HCT116 (cell line): ENCODE measurements at regions not wholly inside any gene's neighbourhood (a gene's known extent, or its start where the extent isn't known, plus 50 kb on each side); places are given as distances from the start of the nearest gene placed in this dataset.

Experiments used
- ATAC-seq: fragments of 200-7000 bp; cut with Tn5 transposase; 2 replicates; pipeline ENCODE4 v1.9.1; 2020; ENCODE audit warnings: mild to moderate bottlenecking, moderate library complexity
- BruUV-seq: library from RNA; stranded (reverse); fragments of 400-500 nt; replicated peaks from 2 replicates; lab custom pipeline; 2021; lab: Mats Ljungman, UMichigan
- CTCF ChIA-PET: fragments of 300-600 bp; sonication (Branson Sonifier 250); formaldehyde crosslinking; loops from one replicate; lab custom pipeline; 2021; ENCODE audit warnings: antibody characterized with exemption; lab: Charles Lee
- POLR2A ChIA-PET: fragments of 300-600, 350-600 bp; sonication (Branson Sonifier 250); formaldehyde crosslinking; loops from one replicate; lab custom pipeline; 2021; ENCODE audit warnings: antibody characterized with exemption; lab: Charles Lee
- RAD21 ChIA-PET, 2 experiments: fragments of 300-600 bp; sonication (Branson Sonifier 250); formaldehyde crosslinking; loops; one replicate each; lab custom pipeline; 2023; ENCODE audit warnings: low total read pairs in 2 of 2; ENCODE audit not compliant: uncharacterized antibody in 2 of 2, unreplicated experiment in 2 of 2, low non-redundant PET in 1 of 2; lab: Charles Lee
- DNase-seq: peaks from one replicate; pipeline ENCODE4 v3.0.0-alpha.2; 2010; ENCODE audit warnings: low read depth, low spot score
- H2AFZ ChIP-seq: fragments of 200-600 bp; shearing (Covaris generic), sonication (generic); 2 replicates; pipeline ENCODE4 v1.6.1; 2017; ENCODE audit warnings: low read depth, mixed run types, mixed read lengths, antibody characterized with exemption, low read length; ENCODE audit not compliant: poor library complexity, severe bottlenecking
- H3K27ac ChIP-seq: 2 replicates; pipeline ENCODE4 v1.5.1; 2012; ENCODE audit warnings: low read depth, low read length
- H3K27me3 ChIP-seq: fragments of 200-600 bp; sonication (generic); 2 replicates; pipeline ENCODE4 v1.6.1; 2016; ENCODE audit warnings: mixed run types, low read length, mixed read lengths; ENCODE audit not compliant: insufficient read depth
- H3K36me3 ChIP-seq, 2 experiments: fragments of 200-500 bp in 1 of 2; fragments of 200-600 bp in 1 of 2; sonication (Bioruptor generic) in 1 of 2; sonication (generic) in 1 of 2; 2 replicates each; pipeline versions ENCODE4 v1.5.1 to v1.6.1; 2014 to 2016; ENCODE audit warnings: low read length in 2 of 2, inconsistent platforms in 1 of 2, mixed read lengths in 1 of 2, mixed run types in 1 of 2; ENCODE audit not compliant: insufficient read depth in 2 of 2, control insufficient read depth in 1 of 2
- H3K4me1 ChIP-seq, 2 experiments: fragments of 200-600 bp in 1 of 2; sonication (generic) in 1 of 2; 2 replicates each; pipeline versions ENCODE4 v1.5.1 to v1.6.1; 2012 to 2017; ENCODE audit warnings: low read length in 2 of 2, inconsistent platforms in 1 of 2, mild to moderate bottlenecking in 1 of 2, mixed read lengths in 1 of 2, mixed run types in 1 of 2, moderate library complexity in 1 of 2; ENCODE audit not compliant: insufficient read depth in 2 of 2, control insufficient read depth in 1 of 2
- H3K4me2 ChIP-seq: fragments of 200-600 bp; sonication (generic); 2 replicates; pipeline ENCODE4 v1.6.1; 2017; ENCODE audit warnings: mixed run types, low read length, mixed read lengths
- H3K4me3 ChIP-seq, 2 experiments: fragments of 200-600 bp in 1 of 2; sonication (generic) in 1 of 2; replicated peaks in 1 of 2; 2 replicates each; pipeline ENCODE4 v1.5.1; 2011 to 2016; ENCODE audit warnings: low read length in 2 of 2, control low read depth in 1 of 2, low read depth in 1 of 2, mild to moderate bottlenecking in 1 of 2, mixed read lengths in 1 of 2, mixed run types in 1 of 2
- H3K79me2 ChIP-seq: fragments of 200-600 bp; sonication (generic); 2 replicates; pipeline ENCODE4 v1.6.1; 2017; ENCODE audit warnings: mild to moderate bottlenecking, mixed run types, low read length, moderate library complexity, mixed read lengths; ENCODE audit not compliant: insufficient read depth
- H3K9ac ChIP-seq: fragments of 200-600 bp; sonication (generic); 2 replicates; pipeline ENCODE4 v1.6.1; 2016; ENCODE audit warnings: low read length, mixed read lengths
- H3K9me2 ChIP-seq: fragments of 200-600 bp; sonication (generic), shearing (Covaris generic); 2 replicates; pipeline ENCODE4 v1.6.1; 2017; ENCODE audit warnings: mixed run types, mild to moderate bottlenecking, moderate library complexity; ENCODE audit not compliant: insufficient read depth
- H3K9me3 ChIP-seq, 2 experiments: fragments of 200-500 bp in 1 of 2; fragments of 200-600 bp in 1 of 2; sonication (Bioruptor generic) in 1 of 2; sonication (generic) in 1 of 2; 2 replicates each; pipeline ENCODE4 v1.6.1; 2014 to 2017; ENCODE audit warnings: low read length in 2 of 2, mixed read lengths in 2 of 2, inconsistent platforms in 1 of 2, low read depth in 1 of 2, mild to moderate bottlenecking in 1 of 2, mixed run types in 1 of 2, moderate library complexity in 1 of 2; ENCODE audit not compliant: control insufficient read depth in 1 of 2, insufficient read depth in 1 of 2
- H4K20me1 ChIP-seq: fragments of 200-600 bp; sonication (generic), shearing (Covaris generic); 2 replicates; pipeline ENCODE4 v1.6.1; 2017; ENCODE audit warnings: mixed run types, mild to moderate bottlenecking, moderate library complexity; ENCODE audit not compliant: insufficient read depth
- EZH2 ChIP-seq: fragments of 200-600 bp; sonication (generic); IDR thresholded peaks from 2 replicates; pipeline ENCODE4 v1.6.1; 2017; ENCODE audit warnings: antibody characterized with exemption, mixed run types
- REST ChIP-seq: IDR thresholded peaks from 2 replicates; pipeline ENCODE4 v1.6.1; 2012; ENCODE audit warnings: low read depth
- intact Hi-C: fragments of 100-400 bp; cut with micrococcal nuclease; formaldehyde crosslinking; loops from 2 replicates; pipeline ENCODE4 v1.10.0; 2022
- TF ChIP-seq, protein P1 (sequence below): IDR thresholded peaks from 2 replicates; pipeline ENCODE4 v1.6.1; 2012

- CTCF ChIA-PET = interaction anchor here (0.9 kb wide), 1 partner anchor 9 kb away, joined by 4 read pairs; no protein-coding TSS in a partner anchor
Observed at GRCh38 chr16:22635357-22635761, 124.7 kb downstream of the NPIPB5 start.

More at GRCh38 chr16:22635357-22635761, 124.7 kb downstream of the NPIPB5 start:
- Histone ChIP-seq H3K9ac (no peak overlapping the region), H3K4me3 (no peak overlapping the region), H3K9me3 (no peaks in the 10 kb centered on the region), H3K79me2 (no peaks in the 10 kb centered on the region), H3K4me1 (no peaks in the 10 kb centered on the region), H3K4me2 (no peak overlapping the region), H4K20me1 (no peaks in the 10 kb centered on the region), H3K36me3 (no peaks in the 10 kb centered on the region), H3K27me3 (peaks cover 12% of the 10 kb centered on the region), H2AFZ (no peak overlapping the region), H3K27ac (no peak overlapping the region), H3K9me2 (no peaks in the 10 kb centered on the region)
- ChIA-PET RAD21 (no interaction called here), POLR2A (no interaction called here)
- ATAC-seq (no peak), DNase-seq (no peak)
- BruUV-seq = no TSS peak
- intact Hi-C loops = no loop called here
- TF ChIP-seq EZH2 = no peak
- TF ChIP-seq, protein P1, sequence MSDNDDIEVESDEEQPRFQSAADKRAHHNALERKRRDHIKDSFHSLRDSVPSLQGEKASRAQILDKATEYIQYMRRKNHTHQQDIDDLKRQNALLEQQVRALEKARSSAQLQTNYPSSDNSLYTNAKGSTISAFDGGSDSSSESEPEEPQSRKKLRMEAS = no peak
- no peak for TF ChIP-seq REST
